HG03442 (cell line): ENCODE measurements at regions not wholly inside any gene's neighbourhood (a gene's known extent, or its start where the extent isn't known, plus 50 kb on each side); places are given as distances from the start of the nearest gene placed in this dataset.

Experiments used
- ATAC-seq: cut with Tn5 transposase; IDR thresholded peaks from one replicate; pipeline ENCODE4 v1.9.1; 2021; ENCODE audit warnings: mild to moderate bottlenecking, moderate library complexity; ENCODE audit not compliant: unreplicated experiment

DNA sequence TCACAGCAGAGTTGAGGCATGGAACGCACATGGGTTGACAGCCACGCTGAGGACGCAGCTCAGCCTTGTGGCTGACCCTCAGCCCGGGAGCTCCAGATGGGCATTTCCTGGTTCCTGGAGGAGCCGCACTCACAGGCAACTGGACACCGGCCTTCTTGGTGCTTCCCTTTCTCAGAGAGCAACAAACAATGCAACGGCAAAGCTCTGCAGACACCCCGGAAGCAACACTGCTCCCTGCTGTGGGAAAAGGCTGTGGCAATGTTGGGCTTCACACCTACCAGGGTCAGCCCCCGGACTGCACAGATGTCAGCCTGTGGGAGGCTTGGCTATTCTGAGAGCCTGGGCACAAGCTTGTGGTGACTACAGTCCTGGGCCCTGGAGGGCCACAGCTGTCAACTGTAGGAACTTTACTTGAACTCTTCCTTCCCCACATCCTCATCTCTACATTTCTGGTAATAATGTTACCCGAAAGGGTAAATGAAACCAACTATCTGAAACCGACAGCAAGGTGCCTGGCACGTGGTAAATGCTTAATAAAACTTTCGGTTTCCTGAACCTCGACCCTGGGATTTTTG lies 597.5 kb upstream of the MKI67 start:
- no peak for ATAC-seq

- no peak for ATAC-seq
Measured at GRCh38 chr10:128725531-128725930, 599.3 kb upstream of the MKI67 start.

DNA sequence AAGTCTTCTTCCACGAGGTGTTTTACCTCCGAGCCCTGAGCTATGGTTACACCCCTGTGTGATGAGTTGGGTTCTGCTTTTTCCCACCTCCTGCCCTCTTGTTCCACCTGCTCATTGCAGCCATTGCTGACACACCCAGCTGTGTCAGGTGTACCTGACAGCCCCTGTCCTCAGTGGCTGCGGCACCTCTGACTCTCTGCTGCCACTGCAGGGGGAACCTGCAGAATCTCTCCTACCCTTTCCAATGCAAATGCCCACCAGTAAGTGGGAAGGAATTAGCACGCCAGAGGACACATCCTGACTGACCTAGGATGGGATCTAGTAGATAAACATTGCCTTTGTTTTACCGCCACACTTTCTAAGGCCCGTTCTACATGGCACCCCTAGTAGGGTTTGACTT lies 600.9 kb upstream of the MKI67 start:
- no peak for ATAC-seq

GRCh38 chr10:128729910-128730420 lies 603.7 kb upstream of the MKI67 start:
- no peak for ATAC-seq

GRCh38 chr10:128730922-128731321 lies 604.7 kb upstream of the MKI67 start:
- ATAC-seq, result no peak

DNA sequence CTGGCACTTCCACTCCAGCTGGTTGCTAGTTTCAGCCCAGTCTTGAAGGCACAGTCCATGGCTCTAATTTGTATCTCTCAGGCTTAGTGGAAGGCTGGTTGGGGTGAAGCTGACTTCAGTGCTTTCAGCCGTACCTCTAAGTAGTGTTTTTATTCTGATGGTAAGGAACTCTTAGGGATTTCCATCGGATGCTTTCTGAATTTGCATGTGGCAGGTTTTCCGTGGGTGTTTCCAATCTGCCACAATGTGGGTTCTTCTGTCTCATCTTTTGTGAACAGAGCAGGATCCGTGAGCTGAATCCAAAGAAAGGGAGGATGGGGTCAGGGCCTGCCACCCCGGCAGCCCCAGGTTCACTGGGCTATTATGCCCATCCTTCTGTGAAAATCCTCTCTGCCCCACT lies 607.9 kb upstream of the MKI67 start:
- ATAC-seq, result no peak

- no peak for ATAC-seq
Measured at GRCh38 chr10:128734734-128735133, 608.5 kb upstream of the MKI67 start.

GRCh38 chr10:128735996-128736395 lies 609.8 kb upstream of the MKI67 start:
- no peak for ATAC-seq

DNA sequence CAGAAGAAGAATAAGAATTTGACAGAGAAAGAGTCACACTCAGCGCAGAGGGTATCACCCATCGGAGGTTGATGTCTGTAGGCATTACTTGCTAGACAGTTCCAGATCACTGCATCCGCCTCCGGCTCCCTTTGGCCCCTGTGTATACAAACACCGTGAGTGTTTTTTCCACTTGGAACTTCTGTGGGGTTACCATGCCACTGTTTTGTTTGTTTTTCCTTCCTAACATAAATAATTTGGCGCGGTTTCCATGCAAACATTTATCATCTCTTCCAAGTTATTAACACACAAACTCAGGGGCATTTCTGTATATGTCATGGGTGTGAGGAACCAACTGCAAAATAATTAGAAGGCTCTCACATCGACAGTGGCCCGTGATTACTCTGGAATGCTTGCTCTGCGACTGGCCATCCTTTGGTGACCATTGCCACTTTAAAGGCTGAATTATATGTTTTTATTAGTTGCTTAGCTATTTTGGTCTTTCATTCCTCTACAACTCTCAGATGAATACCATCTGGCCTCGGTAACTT lies 612.2 kb upstream of the MKI67 start:
- no peak for ATAC-seq

- no peak for ATAC-seq
Measured at GRCh38 chr10:128739930-128740329, 613.7 kb upstream of the MKI67 start.

DNA sequence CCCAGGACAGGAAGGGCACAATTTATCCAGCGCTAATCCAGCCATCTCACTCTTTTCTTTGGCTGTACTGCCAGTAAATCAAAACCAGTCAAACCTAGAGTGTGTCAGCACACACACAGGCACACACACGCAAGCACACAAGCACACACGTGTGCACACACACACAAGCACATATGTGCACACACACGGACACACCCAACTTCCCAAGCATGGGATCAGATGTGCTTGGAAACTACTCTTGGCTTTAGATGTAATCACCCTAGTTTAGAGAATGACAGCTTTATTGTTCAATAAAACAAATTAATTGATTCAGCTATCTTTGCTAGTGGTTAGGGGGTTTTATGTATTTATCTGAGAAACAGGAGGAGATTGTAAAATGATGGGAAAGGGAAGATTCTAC lies 615.0 kb upstream of the MKI67 start:
- ATAC-seq, result no peak

DNA sequence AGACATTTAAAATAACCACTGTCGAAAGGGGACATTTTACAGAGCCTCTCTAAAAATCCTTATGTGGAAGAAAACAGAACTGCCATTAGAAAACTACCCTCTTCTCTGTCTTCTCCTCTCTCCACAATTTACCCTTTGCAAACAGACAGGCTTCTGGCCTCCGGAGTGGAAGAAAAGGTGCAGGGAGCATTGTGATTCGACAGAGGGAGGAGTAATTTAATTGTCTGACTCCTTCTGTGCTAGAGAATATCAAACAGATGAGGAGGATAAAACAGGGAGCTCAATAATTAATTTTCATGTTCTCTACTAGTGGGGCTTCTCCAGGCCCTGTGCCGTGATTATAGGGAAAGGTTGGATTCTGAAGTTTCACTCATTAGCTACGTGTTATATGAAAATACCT lies 615.5 kb upstream of the MKI67 start:
- ATAC-seq, result no peak

GRCh38 chr10:128744092-128744491 lies 617.9 kb upstream of the MKI67 start:
- ATAC-seq, result no peak

GRCh38 chr10:128744811-128745305 lies 618.6 kb upstream of the MKI67 start:
- ATAC-seq, result no peak

GRCh38 chr10:128747582-128748346 lies 621.5 kb upstream of the MKI67 start:
- ATAC-seq, result no peak

DNA sequence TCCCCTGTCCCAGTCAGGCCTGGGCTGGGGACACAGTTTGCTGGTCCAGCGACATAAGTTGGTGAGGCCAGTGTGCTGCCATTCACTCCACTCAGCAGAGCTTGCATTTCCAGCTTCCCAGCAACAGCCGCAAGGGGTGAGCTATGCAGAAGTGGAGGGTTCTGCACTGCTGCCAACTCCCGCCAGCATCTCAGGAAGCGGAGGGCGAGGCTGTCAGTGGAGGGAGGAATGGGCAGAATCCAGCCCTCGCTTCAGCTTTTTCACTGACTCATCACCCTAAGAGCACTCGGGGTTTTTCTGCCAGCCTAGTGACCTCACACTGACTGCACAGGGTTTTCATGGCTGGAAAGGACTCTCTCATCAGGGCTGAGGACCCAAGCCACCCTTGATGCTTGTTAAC lies 625.1 kb upstream of the MKI67 start:
- no peak for ATAC-seq

- no peak for ATAC-seq
Measured at GRCh38 chr10:128751851-128752250, 625.6 kb upstream of the MKI67 start.

- no peak for ATAC-seq
Measured at GRCh38 chr10:128759174-128759573, 633.0 kb upstream of the MKI67 start.

DNA sequence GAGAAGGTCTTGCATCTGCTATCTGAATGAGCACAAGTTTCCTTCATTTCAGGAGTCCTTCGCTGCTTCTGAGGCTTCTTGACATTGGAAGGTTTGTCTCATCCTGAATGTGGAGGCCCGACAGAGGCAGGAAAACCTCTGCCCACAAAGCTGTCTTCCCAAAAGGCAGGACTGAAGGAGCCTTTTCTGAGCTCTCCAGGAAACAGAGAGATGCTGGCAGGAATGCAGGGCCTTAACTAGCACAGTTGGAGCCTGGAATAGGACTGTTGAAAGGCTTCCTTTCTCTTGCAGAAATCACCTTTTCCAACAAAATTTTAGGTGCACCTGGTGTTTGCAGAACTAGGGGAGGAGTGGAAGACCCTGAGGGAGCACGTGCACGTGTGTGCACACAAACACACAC lies 637.4 kb upstream of the MKI67 start:
- no peak for ATAC-seq

GRCh38 chr10:128764190-128764589 lies 638.0 kb upstream of the MKI67 start:
- no peak for ATAC-seq

GRCh38 chr10:128766915-128767314 lies 640.7 kb upstream of the MKI67 start:
- ATAC-seq, result no peak

- ATAC-seq, result no peak
Measured at GRCh38 chr10:128774979-128775378, 648.8 kb upstream of the MKI67 start.
